ENCODE measurements at regions not wholly inside any gene's neighbourhood (a gene's known extent, or its start where the extent isn't known, plus 50 kb on each side); places are given as distances from the start of the nearest gene placed in this dataset.

- Histone ChIP-seq H3K27me3 (replicated peaks; ENCODE audit: control insufficient read depth, insufficient read depth, low read length) (no peaks in the 10 kb centered on the region), H3K4me3 (replicated peaks; ENCODE audit: low read depth, low read length) (no peak overlapping the region), H3K36me3 (ENCODE audit: control insufficient read depth, insufficient read depth, low read length) (no peaks in the 10 kb centered on the region)
- no peak for DNase-seq (ENCODE audit: extremely low read depth, insufficient read length)
- TF ChIP-seq CTCF (IDR thresholded peaks at IDR 0.05; ENCODE audit: insufficient read depth, low read length, poor library complexity, severe bottlenecking): no peak
These were observed 314.8 kb upstream of the GOT2 start for GRCh38 chr16:59048876-59049275.

GRCh38 chr16:59047114-59047513 is 313.0 kb upstream of the GOT2 start:
- Histone ChIP-seq H3K27me3 (replicated peaks; ENCODE audit: control insufficient read depth, insufficient read depth, low read length) (no peaks in the 10 kb centered on the region), H3K4me3 (replicated peaks; ENCODE audit: low read depth, low read length) (no peak overlapping the region), H3K36me3 (ENCODE audit: control insufficient read depth, insufficient read depth, low read length) (no peaks in the 10 kb centered on the region)
- no peak for TF ChIP-seq CTCF (IDR thresholded peaks at IDR 0.05; ENCODE audit: insufficient read depth, low read length, poor library complexity, severe bottlenecking)
- no peak for DNase-seq (ENCODE audit: extremely low read depth, insufficient read length)

- no peak for TF ChIP-seq CTCF (IDR thresholded peaks at IDR 0.05; ENCODE audit: insufficient read depth, low read length, poor library complexity, severe bottlenecking)
- no peaks in the 10 kb centered on the region for H3K27me3 ChIP-seq (replicated peaks; ENCODE audit: control insufficient read depth, insufficient read depth, low read length)
- no peaks in the 10 kb centered on the region for H3K36me3 ChIP-seq (ENCODE audit: control insufficient read depth, insufficient read depth, low read length)
- no peak for DNase-seq (ENCODE audit: extremely low read depth, insufficient read length)
- no peak overlapping the region for H3K4me3 ChIP-seq (replicated peaks; ENCODE audit: low read depth, low read length)
These were observed 312.2 kb upstream of the GOT2 start for GRCh38 chr16:59046335-59046734.

GRCh38 chr16:59045501-59045900 is 311.4 kb upstream of the GOT2 start:
- TF ChIP-seq CTCF (IDR thresholded peaks at IDR 0.05; ENCODE audit: insufficient read depth, low read length, poor library complexity, severe bottlenecking): no peak
- no peaks in the 10 kb centered on the region for H3K36me3 ChIP-seq (ENCODE audit: control insufficient read depth, insufficient read depth, low read length)
- DNase-seq (ENCODE audit: extremely low read depth, insufficient read length): no peak

GRCh38 chr16:59044616-59045015 is 310.5 kb upstream of the GOT2 start:
- no peaks in the 10 kb centered on the region for H3K36me3 ChIP-seq (ENCODE audit: control insufficient read depth, insufficient read depth, low read length)
- TF ChIP-seq CTCF (IDR thresholded peaks at IDR 0.05; ENCODE audit: insufficient read depth, low read length, poor library complexity, severe bottlenecking): no peak

More at GRCh38 chr16:59045501-59045900, 311.4 kb upstream of the GOT2 start:
- H3K4me3 ChIP-seq (replicated peaks; ENCODE audit: low read depth, low read length): no peak overlapping the region
- H3K27me3 ChIP-seq (replicated peaks; ENCODE audit: control insufficient read depth, insufficient read depth, low read length): no peaks in the 10 kb centered on the region

GRCh38 chr16:59042301-59042700 is 308.2 kb upstream of the GOT2 start:
- TF ChIP-seq CTCF (IDR thresholded peaks at IDR 0.05; ENCODE audit: insufficient read depth, low read length, poor library complexity, severe bottlenecking): no peak
- no peak overlapping the region for H3K4me3 ChIP-seq (replicated peaks; ENCODE audit: low read depth, low read length)
- no peaks in the 10 kb centered on the region for H3K36me3 ChIP-seq (ENCODE audit: control insufficient read depth, insufficient read depth, low read length)
- H3K27me3 ChIP-seq (replicated peaks; ENCODE audit: control insufficient read depth, insufficient read depth, low read length): no peaks in the 10 kb centered on the region
- DNase-seq (ENCODE audit: extremely low read depth, insufficient read length): no peak

More at GRCh38 chr16:59044616-59045015, 310.5 kb upstream of the GOT2 start:
- Histone ChIP-seq H3K27me3 (replicated peaks; ENCODE audit: control insufficient read depth, insufficient read depth, low read length) (no peaks in the 10 kb centered on the region), H3K4me3 (replicated peaks; ENCODE audit: low read depth, low read length) (no peak overlapping the region)
- no peak for DNase-seq (ENCODE audit: extremely low read depth, insufficient read length)

Data from GM06990 (cell line).